Type B pancreatic cell (in vitro differentiated cells): ENCODE measurements at regions not wholly inside any gene's neighbourhood (a gene's known extent, or its start where the extent isn't known, plus 50 kb on each side); places are given as distances from the start of the nearest gene placed in this dataset.
A peak's percentile ranks its signal among the peaks of the same experiment; 100 is the strongest.

Source experiments
- DNase-seq: peaks from one replicate; pipeline ENCODE4 v3.0.0; 2021; ENCODE audit warnings: mixed read lengths; ENCODE audit not compliant: unreplicated experiment; ENCODE audit errors: extremely low spot score
- H3K27ac Mint-ChIP-seq: 2 replicates; pipeline ENCODE4 v1.8.0; 2021; ENCODE audit warnings: mild to moderate bottlenecking, mixed read lengths
- H3K27me3 Mint-ChIP-seq: 2 replicates; pipeline ENCODE4 v1.8.0; 2021; ENCODE audit warnings: mixed read lengths
- H3K36me3 Mint-ChIP-seq: 2 replicates; pipeline ENCODE4 v1.8.0; 2021; ENCODE audit warnings: mixed read lengths
- H3K4me1 Mint-ChIP-seq: one replicate; pipeline ENCODE4 v1.8.0; 2021; ENCODE audit warnings: mixed read lengths; ENCODE audit not compliant: unreplicated experiment
- H3K4me3 Mint-ChIP-seq: 2 replicates; pipeline ENCODE4 v1.8.0; 2021; ENCODE audit warnings: mild to moderate bottlenecking, mixed read lengths
- H3K9me3 Mint-ChIP-seq: 2 replicates; pipeline ENCODE4 v1.8.0; 2021; ENCODE audit warnings: mixed read lengths
- CTCF ChIP-seq: fragments of 200-600 bp; sonication (generic); conservative IDR thresholded peaks from 2 replicates; pipeline ENCODE4 v1.5.0; 2021; ENCODE audit warnings: antibody characterized with exemption, mild to moderate bottlenecking

GRCh38 chr10:130739016-130739756, 572.3 kb downstream of the TCERG1L start:
- no peak for TF ChIP-seq CTCF
- Mint-ChIP-seq H3K27ac (no peak overlapping the region), H3K4me1 (no peaks in the 10 kb centered on the region), H3K4me3 (no peak overlapping the region), H3K9me3 (peaks cover 6% of the 10 kb centered on the region), H3K27me3 (peaks cover 40% of the 10 kb centered on the region), H3K36me3 (no peaks in the 10 kb centered on the region)
- peak; percentile 16 for DNase-seq

DNA sequence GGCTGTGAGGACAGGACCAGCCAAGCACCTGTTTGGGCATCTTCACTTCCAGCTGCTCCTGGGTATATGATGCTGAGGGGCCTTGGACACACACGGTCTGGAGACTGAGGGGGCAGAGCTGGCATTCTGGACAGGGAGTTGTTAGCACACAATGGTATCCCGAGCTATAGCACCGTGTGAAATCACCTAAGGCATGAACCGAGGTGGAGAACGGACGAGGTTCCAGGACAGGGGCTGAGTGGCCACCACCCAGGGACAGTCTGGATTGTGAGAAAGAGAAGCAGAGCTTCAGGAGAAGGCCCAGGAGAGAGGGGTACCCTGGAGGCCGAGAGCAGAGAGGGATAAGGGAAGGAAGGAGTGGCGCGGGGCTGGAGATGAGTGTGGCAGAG, 571.8 kb downstream of the TCERG1L start:
- TF ChIP-seq CTCF = no peak
- peaks cover 42% of the 10 kb centered on the region for H3K27me3 Mint-ChIP-seq
- no peaks in the 10 kb centered on the region for H3K4me1 Mint-ChIP-seq
- peak; percentile 55 for DNase-seq
- no peaks in the 10 kb centered on the region for H3K36me3 Mint-ChIP-seq
- H3K4me3 Mint-ChIP-seq = no peak overlapping the region
- H3K9me3 Mint-ChIP-seq = peaks cover 6% of the 10 kb centered on the region
- no peak overlapping the region for H3K27ac Mint-ChIP-seq

DNA sequence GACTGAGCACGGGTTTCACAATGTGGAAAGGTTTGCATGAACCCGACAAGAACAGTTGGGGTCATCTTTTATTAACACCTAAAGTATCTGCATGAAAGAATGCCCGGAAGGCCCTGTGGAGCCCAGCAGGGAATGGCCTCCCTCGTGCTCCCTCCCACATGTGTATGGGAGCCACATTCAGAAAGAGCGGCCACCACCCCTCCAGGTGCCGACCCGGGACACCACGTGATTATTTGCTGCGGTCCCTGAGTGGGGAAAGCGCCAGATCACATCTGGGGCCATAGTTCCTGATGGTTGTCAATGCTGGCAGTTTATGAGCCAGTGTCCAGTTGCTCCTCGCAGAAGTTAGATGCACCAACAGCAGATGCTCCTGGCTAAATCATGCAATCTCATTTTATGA, 571.4 kb downstream of the TCERG1L start:
- no peaks in the 10 kb centered on the region for H3K4me1 Mint-ChIP-seq
- no peak overlapping the region for H3K4me3 Mint-ChIP-seq
- peaks cover 6% of the 10 kb centered on the region for H3K9me3 Mint-ChIP-seq
- H3K27ac Mint-ChIP-seq = no peak overlapping the region
- DNase-seq = peak; percentile 39
- no peak for TF ChIP-seq CTCF
- no peaks in the 10 kb centered on the region for H3K36me3 Mint-ChIP-seq
- peaks cover 40% of the 10 kb centered on the region for H3K27me3 Mint-ChIP-seq

- peaks cover 39% of the 10 kb centered on the region for H3K27me3 Mint-ChIP-seq
- no peaks in the 10 kb centered on the region for H3K36me3 Mint-ChIP-seq
- H3K27ac Mint-ChIP-seq = no peak overlapping the region
- no peaks in the 10 kb centered on the region for H3K4me1 Mint-ChIP-seq
- H3K9me3 Mint-ChIP-seq = peaks cover 6% of the 10 kb centered on the region
- DNase-seq = peak; percentile 62
- TF ChIP-seq CTCF = no peak
- H3K4me3 Mint-ChIP-seq = no peak overlapping the region
Observed at GRCh38 chr10:130740915-130741750, 570.4 kb downstream of the TCERG1L start.

- no peak overlapping the region for H3K4me3 Mint-ChIP-seq
- peaks cover 34% of the 10 kb centered on the region for H3K27me3 Mint-ChIP-seq
- peaks cover 6% of the 10 kb centered on the region for H3K9me3 Mint-ChIP-seq
- no peak for TF ChIP-seq CTCF
- H3K4me1 Mint-ChIP-seq = no peaks in the 10 kb centered on the region
- H3K27ac Mint-ChIP-seq = no peak overlapping the region
- DNase-seq = peak; percentile 57
- no peaks in the 10 kb centered on the region for H3K36me3 Mint-ChIP-seq
Observed at GRCh38 chr10:130741901-130742855, 569.3 kb downstream of the TCERG1L start.
